Ishikawa (cell line): ENCODE measurements at regions not wholly inside any gene's neighbourhood (a gene's known extent, or its start where the extent isn't known, plus 50 kb on each side); places are given as distances from the start of the nearest gene placed in this dataset.

Source experiments
- CEBPB ChIP-seq: IDR thresholded peaks from 2 replicates; pipeline ENCODE4 v1.6.1; 2012
- CREB1 ChIP-seq: IDR thresholded peaks from 2 replicates; pipeline ENCODE4 v1.6.1; 2012; ENCODE audit warnings: low read depth
- EGR1 ChIP-seq: IDR thresholded peaks from 2 replicates; pipeline ENCODE4 v1.6.1; 2012
- EP300 ChIP-seq: IDR thresholded peaks from 2 replicates; pipeline ENCODE4 v1.6.1; 2012; ENCODE audit warnings: borderline replicate concordance
- FOXM1 ChIP-seq: IDR thresholded peaks from 2 replicates; pipeline ENCODE4 v1.6.1; 2012; ENCODE audit warnings: low read depth, borderline replicate concordance
- NFIC ChIP-seq: IDR thresholded peaks from 2 replicates; pipeline ENCODE4 v1.6.1; 2012
- RAD21 ChIP-seq: IDR thresholded peaks from 2 replicates; pipeline ENCODE4 v1.6.1; 2012; ENCODE audit warnings: low read depth
- TAF1 ChIP-seq: IDR thresholded peaks from 2 replicates; pipeline ENCODE4 v1.6.1; 2012; ENCODE audit warnings: low read depth, mild to moderate bottlenecking
- TCF12 ChIP-seq: IDR thresholded peaks from 2 replicates; pipeline ENCODE4 v1.6.1; 2012; ENCODE audit warnings: low read depth
- TEAD4 ChIP-seq: IDR thresholded peaks from 2 replicates; pipeline ENCODE4 v1.6.1; 2012
- YY1 ChIP-seq: IDR thresholded peaks from 2 replicates; pipeline ENCODE4 v1.6.1; 2012; ENCODE audit warnings: low read depth
- ZBTB7A ChIP-seq: IDR thresholded peaks from 2 replicates; pipeline ENCODE4 v1.6.1; 2012; ENCODE audit warnings: low read depth
- TF ChIP-seq, protein P1 (sequence below): IDR thresholded peaks from 2 replicates; pipeline ENCODE4 v1.6.1; 2012
- TF ChIP-seq, protein P2 (sequence below): IDR thresholded peaks from 2 replicates; pipeline ENCODE4 v1.6.1; 2012
- TF ChIP-seq, protein P3 (sequence below): IDR thresholded peaks from 2 replicates; pipeline ENCODE4 v1.6.1; 2012; ENCODE audit warnings: low read depth, mild to moderate bottlenecking

DNA sequence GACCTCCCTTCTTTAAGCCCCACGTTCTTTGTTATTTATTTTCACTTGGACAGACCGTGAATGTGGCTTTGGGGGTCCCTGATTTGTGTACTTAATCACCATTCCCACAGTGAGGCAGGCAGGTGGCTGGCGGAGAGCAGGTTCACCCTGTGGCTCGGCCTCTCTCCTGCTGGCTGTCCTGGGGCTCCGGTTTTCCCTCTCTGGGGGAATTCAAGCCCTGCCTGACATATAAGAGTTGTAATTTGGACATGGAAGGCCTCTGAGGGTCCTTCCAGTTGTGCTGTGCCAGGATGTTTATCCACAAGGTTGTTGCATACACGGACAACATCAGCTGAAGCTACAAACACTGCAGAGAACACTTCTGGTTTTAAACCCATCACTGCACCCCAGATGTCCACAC lies 824.5 kb downstream of the TBC1D22A start:
- TF ChIP-seq CREB1 (no peak), RAD21 (no peak), TEAD4 (no peak), ZBTB7A (no peak), NFIC (no peak), EP300 (no peak), CEBPB (no peak), TAF1 (no peak), FOXM1 (no peak), EGR1 (no peak)
- TF ChIP-seq, protein P1, sequence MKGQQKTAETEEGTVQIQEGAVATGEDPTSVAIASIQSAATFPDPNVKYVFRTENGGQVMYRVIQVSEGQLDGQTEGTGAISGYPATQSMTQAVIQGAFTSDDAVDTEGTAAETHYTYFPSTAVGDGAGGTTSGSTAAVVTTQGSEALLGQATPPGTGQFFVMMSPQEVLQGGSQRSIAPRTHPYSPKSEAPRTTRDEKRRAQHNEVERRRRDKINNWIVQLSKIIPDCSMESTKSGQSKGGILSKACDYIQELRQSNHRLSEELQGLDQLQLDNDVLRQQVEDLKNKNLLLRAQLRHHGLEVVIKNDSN: no peak
- TF ChIP-seq, protein P2, sequence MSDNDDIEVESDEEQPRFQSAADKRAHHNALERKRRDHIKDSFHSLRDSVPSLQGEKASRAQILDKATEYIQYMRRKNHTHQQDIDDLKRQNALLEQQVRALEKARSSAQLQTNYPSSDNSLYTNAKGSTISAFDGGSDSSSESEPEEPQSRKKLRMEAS: no peak

DNA sequence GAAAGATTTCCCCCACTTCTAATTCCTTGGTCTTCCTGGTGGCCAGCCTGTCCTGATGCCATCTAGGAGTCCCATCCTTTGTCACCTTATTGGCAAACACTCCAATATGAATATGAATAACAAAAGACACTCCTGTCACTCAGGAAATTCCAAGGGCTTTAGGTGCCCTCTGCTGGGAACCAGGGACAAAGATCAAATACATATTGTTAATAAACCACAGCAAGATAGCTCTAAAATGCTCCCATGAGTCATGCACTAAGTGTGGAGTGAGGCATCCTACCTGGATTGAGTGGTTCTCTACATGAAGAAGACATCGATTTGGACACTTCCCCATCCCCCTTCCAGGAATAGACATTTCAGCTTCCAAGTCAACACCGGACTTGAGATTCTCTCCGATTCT lies 823.6 kb downstream of the TBC1D22A start:
- TF ChIP-seq RAD21 (peak; percentile 20; the same call in 1 of the 2 replicates), TEAD4 (no peak)

DNA sequence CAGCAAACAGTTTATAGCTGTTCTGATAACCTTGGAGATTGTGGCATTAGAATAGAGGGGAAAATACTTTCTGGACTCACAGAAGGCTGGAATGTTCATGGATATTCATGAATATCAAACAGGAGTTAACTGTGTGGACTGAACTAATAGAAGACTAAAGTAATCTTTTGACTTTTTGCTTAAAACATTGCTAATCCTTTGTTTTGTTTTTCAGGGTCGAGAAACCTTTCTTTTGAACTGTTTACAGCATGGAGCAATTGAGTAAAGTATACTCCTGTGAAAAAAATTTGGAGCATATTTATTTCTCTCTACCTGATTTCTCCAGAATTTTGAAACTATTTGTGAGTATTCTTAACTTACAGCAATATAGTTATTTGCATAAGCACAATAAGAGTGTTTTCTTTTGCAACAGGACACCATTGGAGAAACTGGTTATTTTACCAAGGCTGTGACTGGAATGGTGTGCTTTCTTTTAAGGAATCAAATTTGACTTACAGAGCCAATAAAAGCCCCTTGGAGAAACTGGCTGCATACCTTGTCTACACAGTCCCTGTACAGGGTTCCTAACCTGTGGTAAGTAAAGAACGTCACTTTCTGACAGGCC lies 821.6 kb downstream of the TBC1D22A start:
- TF ChIP-seq CREB1 (no peak), CEBPB (no peak), EGR1 (no peak), YY1 (no peak), NFIC (no peak), TAF1 (no peak), EP300 (no peak), FOXM1 (no peak), TEAD4 (no peak), ZBTB7A (no peak), RAD21 (no peak), TCF12 (no peak)
- TF ChIP-seq, protein P3, sequence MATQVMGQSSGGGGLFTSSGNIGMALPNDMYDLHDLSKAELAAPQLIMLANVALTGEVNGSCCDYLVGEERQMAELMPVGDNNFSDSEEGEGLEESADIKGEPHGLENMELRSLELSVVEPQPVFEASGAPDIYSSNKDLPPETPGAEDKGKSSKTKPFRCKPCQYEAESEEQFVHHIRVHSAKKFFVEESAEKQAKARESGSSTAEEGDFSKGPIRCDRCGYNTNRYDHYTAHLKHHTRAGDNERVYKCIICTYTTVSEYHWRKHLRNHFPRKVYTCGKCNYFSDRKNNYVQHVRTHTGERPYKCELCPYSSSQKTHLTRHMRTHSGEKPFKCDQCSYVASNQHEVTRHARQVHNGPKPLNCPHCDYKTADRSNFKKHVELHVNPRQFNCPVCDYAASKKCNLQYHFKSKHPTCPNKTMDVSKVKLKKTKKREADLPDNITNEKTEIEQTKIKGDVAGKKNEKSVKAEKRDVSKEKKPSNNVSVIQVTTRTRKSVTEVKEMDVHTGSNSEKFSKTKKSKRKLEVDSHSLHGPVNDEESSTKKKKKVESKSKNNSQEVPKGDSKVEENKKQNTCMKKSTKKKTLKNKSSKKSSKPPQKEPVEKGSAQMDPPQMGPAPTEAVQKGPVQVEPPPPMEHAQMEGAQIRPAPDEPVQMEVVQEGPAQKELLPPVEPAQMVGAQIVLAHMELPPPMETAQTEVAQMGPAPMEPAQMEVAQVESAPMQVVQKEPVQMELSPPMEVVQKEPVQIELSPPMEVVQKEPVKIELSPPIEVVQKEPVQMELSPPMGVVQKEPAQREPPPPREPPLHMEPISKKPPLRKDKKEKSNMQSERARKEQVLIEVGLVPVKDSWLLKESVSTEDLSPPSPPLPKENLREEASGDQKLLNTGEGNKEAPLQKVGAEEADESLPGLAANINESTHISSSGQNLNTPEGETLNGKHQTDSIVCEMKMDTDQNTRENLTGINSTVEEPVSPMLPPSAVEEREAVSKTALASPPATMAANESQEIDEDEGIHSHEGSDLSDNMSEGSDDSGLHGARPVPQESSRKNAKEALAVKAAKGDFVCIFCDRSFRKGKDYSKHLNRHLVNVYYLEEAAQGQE: no peak
- TF ChIP-seq, protein P1: no peak
- TF ChIP-seq, protein P2: no peak

DNA sequence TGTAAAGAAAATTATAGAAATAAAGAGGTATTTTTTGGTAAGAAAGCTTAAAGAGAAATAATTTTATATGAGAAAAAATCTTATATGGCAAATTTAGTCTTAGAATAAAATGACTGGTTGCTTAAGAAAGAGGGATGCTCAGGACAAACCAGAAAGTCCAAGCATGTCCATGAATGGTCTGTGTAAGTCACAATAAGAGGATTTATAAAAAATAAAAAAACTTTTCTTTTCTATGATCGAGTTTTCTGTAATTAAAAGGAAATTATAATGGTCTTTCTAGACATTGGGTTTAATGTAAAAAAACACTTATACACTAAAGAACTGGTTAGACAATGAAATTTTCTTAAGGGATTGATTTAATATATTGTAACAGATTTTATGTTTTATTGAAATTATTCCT lies 819.6 kb downstream of the TBC1D22A start:
- TF ChIP-seq FOXM1 (no peak), YY1 (no peak), ZBTB7A (no peak), TAF1 (no peak), CEBPB (no peak), EGR1 (no peak), CREB1 (no peak), RAD21 (no peak), EP300 (no peak), NFIC (no peak), TEAD4 (no peak)
- TF ChIP-seq, protein P1: no peak
- TF ChIP-seq, protein P3: no peak
- TF ChIP-seq, protein P2: no peak

DNA sequence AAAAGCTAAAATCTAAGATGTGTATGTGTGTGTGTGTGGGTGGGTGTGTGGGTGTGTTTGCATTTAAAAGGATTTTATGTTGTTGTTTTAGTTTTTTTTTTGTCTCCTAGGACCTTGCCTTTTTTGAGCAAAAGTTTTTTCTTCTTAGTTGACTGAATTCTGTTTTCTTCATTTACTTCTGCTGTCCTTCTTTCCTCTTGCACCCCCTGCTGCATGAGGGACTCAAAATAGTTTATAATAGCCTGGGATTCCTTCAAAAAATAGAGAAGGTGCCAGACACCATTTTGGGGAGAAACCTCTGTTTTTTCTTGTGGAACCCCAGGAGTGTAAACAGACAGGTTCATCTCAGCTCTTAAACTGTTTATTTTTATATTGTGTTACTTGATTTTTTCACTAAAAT lies 817.7 kb downstream of the TBC1D22A start:
- TF ChIP-seq CEBPB: no peak
- no peak for TF ChIP-seq EP300
- TF ChIP-seq, protein P1: no peak
- TF ChIP-seq NFIC: no peak
- TF ChIP-seq, protein P3: no peak
- no peak for TF ChIP-seq FOXM1
- TF ChIP-seq, protein P2: no peak
- no peak for TF ChIP-seq CREB1
- no peak for TF ChIP-seq EGR1
- TF ChIP-seq ZBTB7A: no peak
- no peak for TF ChIP-seq TCF12
